Sigmoid colon (tissue), 4 donors: ENCODE measurements at regions not wholly inside any gene's neighbourhood (a gene's known extent, or its start where the extent isn't known, plus 50 kb on each side); places are given as distances from the start of the nearest gene placed in this dataset.

Experiments used
- POLR2A ChIP-seq, 2 donors: fragments of 450-650 bp; IDR thresholded peaks; one replicate each; pipeline ENCODE4 v1.6.1; 2016; ENCODE audit warnings: antibody characterized with exemption in 2 of 2, mild to moderate bottlenecking in 2 of 2, moderate library complexity in 2 of 2
- POLR2AphosphoS5 ChIP-seq, 4 donors: sonication (generic); formaldehyde crosslinking; IDR thresholded peaks; one replicate each; pipeline ENCODE4 v1.6.1; 2017; ENCODE audit warnings: antibody characterized with exemption in 4 of 4

DNA sequence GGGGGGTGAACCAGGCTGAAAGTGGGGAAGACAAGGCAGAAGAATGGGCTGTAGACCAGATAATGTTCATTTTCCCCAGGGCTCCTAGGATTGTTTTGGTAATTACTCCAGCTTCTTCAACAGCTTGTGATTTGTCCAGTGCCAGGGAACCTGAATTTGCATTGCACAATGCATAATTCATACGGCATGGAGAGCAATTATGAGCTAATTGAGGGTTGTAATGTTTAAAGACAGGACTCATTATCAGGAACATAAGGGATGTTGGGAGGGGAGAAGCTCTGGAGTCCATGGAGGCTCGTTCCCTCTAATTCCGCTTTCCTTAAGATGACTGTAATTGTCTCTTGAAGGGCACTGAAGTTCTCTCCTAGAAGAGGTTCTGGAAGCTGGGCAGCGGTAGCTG is 405.0 kb upstream of the ZMIZ1 start:
- TF ChIP-seq POLR2A (IDR thresholded peaks at IDR 0.05) (no peak), POLR2AphosphoS5 (IDR thresholded peaks at IDR 0.05) (no peak)
